ENCODE measurements at regions not wholly inside any gene's neighbourhood (a gene's known extent, or its start where the extent isn't known, plus 50 kb on each side); places are given as distances from the start of the nearest gene placed in this dataset.
"Not testable (repeated sequence)": the region's sequence is repeated elsewhere in the genome, so short reads cannot be mapped to it uniquely, and the experiment has no call there.

- Histone ChIP-seq H3K9me3 (no peaks in the 10 kb centered on the region), H3K27ac (replicated peaks in 1 of 4) (no peak overlapping the region), H3K4me1 (no peaks in the 10 kb centered on the region), H3K36me3 (no peaks in the 10 kb centered on the region), H3K4me3 (no peak overlapping the region), H3K27me3 (peaks cover 0 to 24% (median 0%) of the 10 kb centered on the region in 4 donors)
- TF ChIP-seq POLR2AphosphoS5 (IDR thresholded peaks at IDR 0.05): no peak
- DNase-seq (ENCODE audit: extremely low spot score): peak; percentile 89
- 76% methylated on average over 21 of the region's 21 CpGs for WGBS
- intact Hi-C loops (cut with DNase I): no loop called here
Observed at GRCh38 chr1:4177425-4178150, 277.5 kb upstream of the C1orf174 start.

GRCh38 chr1:4178501-4179113 is 278.5 kb upstream of the C1orf174 start:
- DNase-seq (ENCODE audit: extremely low spot score): peak; percentile 85
- no peak for TF ChIP-seq CTCF (IDR thresholded peaks at IDR 0.05)
- no peak for TF ChIP-seq POLR2AphosphoS5 (IDR thresholded peaks at IDR 0.05)
- TF ChIP-seq POLR2A (IDR thresholded peaks at IDR 0.05; ENCODE audit: low read depth): no peak
- TF ChIP-seq EP300 (IDR thresholded peaks at IDR 0.05): no peak
- intact Hi-C loops (cut with DNase I): no loop called here
- 63% methylated on average over 11 of the region's 11 CpGs for WGBS
- H3K9me3 ChIP-seq: no peaks in the 10 kb centered on the region
- H3K4me1 ChIP-seq: no peaks in the 10 kb centered on the region
- peaks cover 0 to 14% (median 0%) of the 10 kb centered on the region in 4 donors for H3K27me3 ChIP-seq
- H3K4me3 ChIP-seq: no peak overlapping the region
- no peaks in the 10 kb centered on the region for H3K36me3 ChIP-seq
- no peak overlapping the region for H3K27ac ChIP-seq (replicated peaks in 1 of 4)

DNA sequence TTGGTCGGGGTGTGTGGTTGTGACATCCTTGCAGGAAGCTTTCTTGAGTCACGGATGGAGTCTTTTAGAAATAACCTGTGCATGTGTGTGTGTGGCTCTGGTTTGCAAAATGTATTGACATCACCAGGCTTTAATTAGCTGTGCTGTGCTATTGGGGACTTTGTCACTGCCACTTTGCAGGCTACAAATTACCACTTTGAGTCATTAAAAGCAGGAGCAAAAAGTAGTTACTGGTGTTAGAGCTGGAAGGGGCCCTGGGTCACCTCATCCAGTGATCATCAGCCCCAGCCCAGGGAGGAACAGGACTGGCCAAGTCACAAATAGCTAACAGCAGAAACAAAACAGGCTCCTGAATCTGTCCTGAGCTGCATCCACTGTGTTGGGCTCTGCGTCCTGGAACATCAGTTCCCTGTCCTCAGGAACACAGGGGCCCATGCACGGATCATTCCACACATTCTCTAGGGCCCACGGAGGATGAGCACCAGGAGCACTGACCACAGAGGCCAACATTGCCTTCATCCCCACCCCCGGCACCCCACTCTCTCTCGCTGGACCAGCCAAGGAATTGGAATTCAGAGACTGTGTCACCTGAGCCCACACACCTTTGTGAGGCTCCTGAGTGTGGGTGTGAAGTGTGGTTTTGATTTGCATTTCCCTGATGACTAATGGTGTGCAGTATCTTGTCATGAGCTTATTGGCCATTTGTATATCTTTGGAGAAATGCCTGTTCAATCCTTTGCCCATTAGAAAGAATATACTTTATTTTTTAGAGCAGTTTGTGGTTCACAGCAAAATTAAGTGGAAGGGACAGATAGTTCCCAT is 280.1 kb upstream of the C1orf174 start:
- TF ChIP-seq CTCF (IDR thresholded peaks at IDR 0.05): no peak
- TF ChIP-seq POLR2A (IDR thresholded peaks at IDR 0.05; ENCODE audit: low read depth): no peak
- TF ChIP-seq EP300 (IDR thresholded peaks at IDR 0.05): no peak
- TF ChIP-seq POLR2AphosphoS5 (IDR thresholded peaks at IDR 0.05): no peak
- Histone ChIP-seq H3K9me3 (no peaks in the 10 kb centered on the region), H3K36me3 (no peaks in the 10 kb centered on the region), H3K27ac (replicated peaks in 1 of 4) (no peak overlapping the region), H3K4me3 (no peak overlapping the region), H3K27me3 (no peaks in the 10 kb centered on the region), H3K4me1 (no peaks in the 10 kb centered on the region)
- intact Hi-C loops (cut with DNase I): no loop called here
- DNase-seq (ENCODE audit: extremely low spot score): peak; percentile 88
- 76% methylated on average over 4 of the region's 7 CpGs for WGBS

DNA sequence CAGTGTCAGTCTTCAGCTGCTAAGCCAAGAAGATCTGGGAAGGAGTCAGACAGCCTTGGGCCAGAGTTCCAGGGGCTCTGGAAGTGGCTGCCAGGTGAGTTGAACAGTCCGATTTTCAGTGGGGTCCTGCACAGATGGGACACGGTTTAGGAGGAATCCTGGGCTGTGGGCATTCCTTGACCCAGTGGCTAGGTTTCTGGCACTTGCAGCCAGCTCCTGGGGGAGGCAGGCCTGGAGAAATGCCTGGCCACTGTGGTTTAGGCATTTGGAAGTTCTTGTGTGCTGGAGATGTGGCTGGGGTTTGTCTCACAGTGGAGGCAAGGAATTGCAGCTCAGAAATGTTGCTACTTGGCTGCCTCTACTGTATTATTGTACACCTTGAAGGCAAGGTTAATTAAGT is 286.4 kb upstream of the C1orf174 start:
- H3K36me3 ChIP-seq; H3K27me3 ChIP-seq; intact Hi-C loops (cut with DNase I); H3K4me1 ChIP-seq; H3K9me3 ChIP-seq; H3K4me3 ChIP-seq; H3K27ac ChIP-seq (replicated peaks in 1 of 4): not testable (repeated sequence)
- DNase-seq (ENCODE audit: extremely low spot score): peak; percentile 12
- no CpG with 5 or more reads among the region's 2 CpGs for WGBS

DNA sequence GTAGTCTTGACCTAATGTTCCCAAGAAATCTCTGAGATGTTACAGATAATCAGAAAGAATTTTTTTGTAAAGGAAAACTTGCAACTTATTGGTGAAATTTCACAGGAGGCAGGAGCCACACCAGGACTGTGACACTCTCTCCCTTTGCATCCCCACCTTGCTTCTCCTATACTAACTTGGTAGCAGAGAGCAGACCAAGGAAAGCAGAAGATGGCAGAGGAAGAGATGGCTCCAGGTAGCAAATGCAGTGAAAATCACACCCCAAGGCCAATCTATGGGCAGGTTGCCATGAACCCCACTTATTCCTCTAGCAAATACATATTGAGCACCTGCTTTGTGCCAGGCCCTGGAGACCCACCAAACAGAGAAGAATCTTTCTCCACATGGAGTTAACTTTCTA is 303.4 kb upstream of the C1orf174 start:
- H3K27me3 ChIP-seq: peaks cover 0 to 7% (median 0%) of the 10 kb centered on the region in 4 donors
- TF ChIP-seq POLR2A (IDR thresholded peaks at IDR 0.05; ENCODE audit: low read depth) (no peak), CTCF (IDR thresholded peaks at IDR 0.05) (no peak), POLR2AphosphoS5 (IDR thresholded peaks at IDR 0.05) (no peak), EP300 (IDR thresholded peaks at IDR 0.05) (no peak)
- no peaks in the 10 kb centered on the region for H3K36me3 ChIP-seq
- DNase-seq (ENCODE audit: extremely low spot score): peak; percentile 90
- intact Hi-C loops (cut with DNase I): no loop called here
- no peaks in the 10 kb centered on the region for H3K4me1 ChIP-seq
- no peak overlapping the region for H3K27ac ChIP-seq (replicated peaks in 1 of 4)
- no peak overlapping the region for H3K4me3 ChIP-seq
- H3K9me3 ChIP-seq: peaks cover 0 to 61% (median 15%) of the 10 kb centered on the region in 4 donors
